ENCODE measurements at regions not wholly inside any gene's neighbourhood (a gene's known extent, or its start where the extent isn't known, plus 50 kb on each side); places are given as distances from the start of the nearest gene placed in this dataset.

GRCh38 chr5:136666970-136667620 lies 301.8 kb upstream of the TRPC7 start:
- H3K4me3 ChIP-seq: no peak overlapping the region
- no peaks in the 10 kb centered on the region for H3K4me1 ChIP-seq
- H3K27me3 ChIP-seq: no peaks in the 10 kb centered on the region
- H3K36me3 ChIP-seq: no peaks in the 10 kb centered on the region
- no peaks in the 10 kb centered on the region for H3K9me3 ChIP-seq
- no peak overlapping the region for H3K27ac ChIP-seq
- no peak for ATAC-seq
- intact Hi-C loops (cut with DNase I): no loop called here
- no peak for DNase-seq
- TF ChIP-seq CTCF (IDR thresholded peaks at IDR 0.05): no peak

GRCh38 chr5:136665331-136665730 lies 300.0 kb upstream of the TRPC7 start:
- DNase-seq (no peak), ATAC-seq (no peak)
- H3K27me3 ChIP-seq: no peaks in the 10 kb centered on the region
- no peak for TF ChIP-seq CTCF (IDR thresholded peaks at IDR 0.05)
- no peak overlapping the region for H3K4me3 ChIP-seq
- no peaks in the 10 kb centered on the region for H3K4me1 ChIP-seq
- H3K9me3 ChIP-seq: no peaks in the 10 kb centered on the region
- no peaks in the 10 kb centered on the region for H3K36me3 ChIP-seq
- no peak overlapping the region for H3K27ac ChIP-seq
- intact Hi-C loops (cut with DNase I): no loop called here

- Histone ChIP-seq H3K9me3 (no peaks in the 10 kb centered on the region), H3K36me3 (no peaks in the 10 kb centered on the region), H3K4me1 (no peaks in the 10 kb centered on the region), H3K4me3 (no peak overlapping the region), H3K27ac (no peak overlapping the region), H3K27me3 (no peaks in the 10 kb centered on the region)
- no peak for TF ChIP-seq CTCF (IDR thresholded peaks at IDR 0.05)
- intact Hi-C loops (cut with DNase I): no loop called here
- no peak for DNase-seq
- no peak for ATAC-seq
Observed at GRCh38 chr5:136661026-136661425, 295.7 kb upstream of the TRPC7 start.

- Histone ChIP-seq H3K27ac (no peak overlapping the region), H3K36me3 (no peaks in the 10 kb centered on the region), H3K27me3 (no peaks in the 10 kb centered on the region), H3K9me3 (peaks cover 0 to 4% of the 10 kb centered on the region in 2 donors), H3K4me3 (no peak overlapping the region), H3K4me1 (no peaks in the 10 kb centered on the region)
- ATAC-seq (no peak), DNase-seq (no peak)
- TF ChIP-seq CTCF (IDR thresholded peaks at IDR 0.05): no peak
- intact Hi-C loops (cut with DNase I): no loop called here
Observed at GRCh38 chr5:136656811-136657210, 291.5 kb upstream of the TRPC7 start.

- no peak overlapping the region for H3K4me3 ChIP-seq
- TF ChIP-seq CTCF (IDR thresholded peaks at IDR 0.05): no peak
- no peak overlapping the region for H3K27ac ChIP-seq
- H3K4me1 ChIP-seq: no peaks in the 10 kb centered on the region
- H3K9me3 ChIP-seq: peaks cover 0 to 4% of the 10 kb centered on the region in 2 donors
- DNase-seq: no peak
- H3K27me3 ChIP-seq: no peaks in the 10 kb centered on the region
- ATAC-seq: no peak
- intact Hi-C loops (cut with DNase I): no loop called here
- no peaks in the 10 kb centered on the region for H3K36me3 ChIP-seq
Observed at GRCh38 chr5:136655468-136655867, 290.1 kb upstream of the TRPC7 start.

All from left lung (tissue), 4 donors.